Keratinocyte (primary cell): ENCODE measurements at regions not wholly inside any gene's neighbourhood (a gene's known extent, or its start where the extent isn't known, plus 50 kb on each side); places are given as distances from the start of the nearest gene placed in this dataset.

Experiments used
- DNase-seq: peaks from one replicate; pipeline ENCODE4 v3.0.0-alpha.2; 2011; ENCODE audit warnings: low read depth, missing footprints, low spot score
- FAIRE-seq: peaks from 2 replicates; lab custom pipeline; 2011; peaks lifted over from hg19 to GRCh38; lab: Jason Lieb, UNC
- H2AFZ ChIP-seq: 2 replicates; pipeline ENCODE4 v1.6.0; 2012; ENCODE audit warnings: low read length, control low read depth, inconsistent platforms; ENCODE audit not compliant: control insufficient read depth
- H3K27ac ChIP-seq: 2 replicates; pipeline ENCODE4 v1.5.1; 2011; ENCODE audit warnings: low read length; ENCODE audit not compliant: control insufficient read depth, insufficient read depth
- H3K27me3 ChIP-seq: 3 replicates; pipeline ENCODE4 v1.6.0; 2011; ENCODE audit warnings: low read length; ENCODE audit not compliant: control insufficient read depth, insufficient read depth; ENCODE audit errors: extremely low read depth
- H3K36me3 ChIP-seq, 2 experiments: 2 replicates in 1 of 2; 3 replicates in 1 of 2; pipeline ENCODE4 v1.5.1; 2011; ENCODE audit warnings: low read length in 2 of 2, mild to moderate bottlenecking in 1 of 2; ENCODE audit not compliant: control insufficient read depth in 2 of 2, insufficient read depth in 2 of 2; ENCODE audit errors: extremely low read depth in 1 of 2
- H3K4me1 ChIP-seq: 3 replicates; pipeline ENCODE4 v1.5.1; 2011; ENCODE audit warnings: low read length; ENCODE audit not compliant: control insufficient read depth, insufficient read depth; ENCODE audit errors: extremely low read depth
- H3K4me2 ChIP-seq: 3 replicates; pipeline ENCODE4 v1.6.0; 2011; ENCODE audit warnings: low read depth, low read length; ENCODE audit not compliant: control insufficient read depth, insufficient read depth; ENCODE audit errors: extremely low read depth
- H3K4me3 ChIP-seq, 3 experiments: fragments of 200-600 bp in 1 of 3; sonication (generic) in 1 of 3; 2 replicates in 2 of 3; 3 replicates in 1 of 3; pipeline ENCODE4 v1.5.1; 2011 to 2016; ENCODE audit warnings: low read length in 3 of 3, mild to moderate bottlenecking in 3 of 3, control low read depth in 2 of 3, inconsistent platforms in 1 of 3, low read depth in 1 of 3, mixed read lengths in 1 of 3, mixed run types in 1 of 3, moderate library complexity in 1 of 3; ENCODE audit not compliant: control insufficient read depth in 2 of 3, insufficient read depth in 2 of 3; ENCODE audit errors: extremely low read depth in 1 of 3
- H3K79me2 ChIP-seq: 2 replicates; pipeline ENCODE4 v1.6.0; 2012; ENCODE audit warnings: low read length; ENCODE audit not compliant: control insufficient read depth, insufficient read depth
- H3K9ac ChIP-seq: 3 replicates; pipeline ENCODE4 v1.6.0; 2011; ENCODE audit warnings: low read length; ENCODE audit not compliant: control insufficient read depth, insufficient read depth; ENCODE audit errors: extremely low read depth
- H3K9me1 ChIP-seq: 3 replicates; pipeline ENCODE4 v1.6.0; 2011; ENCODE audit warnings: low read length; ENCODE audit not compliant: control insufficient read depth, insufficient read depth; ENCODE audit errors: extremely low read depth
- H3K9me3 ChIP-seq: 2 replicates; pipeline ENCODE4 v1.5.1; 2012; ENCODE audit warnings: low read depth, low read length; ENCODE audit not compliant: control insufficient read depth
- H4K20me1 ChIP-seq: 3 replicates; pipeline ENCODE4 v1.6.0; 2011; ENCODE audit warnings: low read length; ENCODE audit not compliant: control insufficient read depth, insufficient read depth; ENCODE audit errors: extremely low read depth
- EZH2 ChIP-seq: IDR thresholded peaks from one replicate; pipeline ENCODE4 v1.6.1; 2012; ENCODE audit warnings: inconsistent platforms, mild to moderate bottlenecking, low read length, moderate library complexity
- dilution Hi-C: fragments of 300-500 bp; cut with MboI; formaldehyde crosslinking; loops from one replicate; pipeline ENCODE4 v1.7.0; 2020; ENCODE audit warnings: low sequenced_read_pairs; ENCODE audit not compliant: extremely low pct_ligation_motif_present
- TF ChIP-seq, protein P1 (sequence below), 3 experiments: IDR thresholded peaks in 1 of 3; conservative IDR thresholded peaks in 1 of 3; optimal IDR thresholded peaks in 1 of 3; 2 replicates in 2 of 3; 3 replicates in 1 of 3; pipeline versions ENCODE3 to v1.5.1; 2011; ENCODE audit warnings: low read length in 3 of 3, mild to moderate bottlenecking in 3 of 3, moderate library complexity in 2 of 3, control low read depth in 1 of 3, inconsistent platforms in 1 of 3; ENCODE audit not compliant: insufficient read depth in 2 of 3; ENCODE audit errors: extremely low read depth in 1 of 3

DNA sequence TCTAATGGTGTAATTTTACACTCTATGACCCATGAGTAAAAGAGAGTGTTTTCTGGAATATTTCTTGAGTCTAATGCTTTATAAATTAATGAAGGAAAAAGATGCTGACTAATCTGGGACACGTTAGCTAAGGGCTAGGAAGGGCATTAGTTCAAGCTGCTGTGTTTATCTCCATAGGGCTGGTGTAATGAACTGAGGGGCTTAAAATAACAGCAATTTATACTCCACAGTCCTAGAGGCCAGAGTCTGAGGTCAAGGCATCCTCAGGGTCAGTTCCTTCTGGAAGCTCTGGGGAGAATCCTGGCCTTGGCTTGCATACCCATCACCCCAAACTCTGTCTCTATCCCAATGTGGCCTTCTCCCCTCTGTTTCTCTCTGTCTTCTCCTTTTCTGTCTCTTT lies 105.2 kb upstream of the PFKP start:
- no peak for FAIRE-seq
- no peaks in the 10 kb centered on the region for H4K20me1 ChIP-seq
- no peak overlapping the region for H3K9ac ChIP-seq
- H2AFZ ChIP-seq = no peak overlapping the region
- H3K79me2 ChIP-seq = no peaks in the 10 kb centered on the region
- no peak for TF ChIP-seq EZH2
- TF ChIP-seq, protein P1, sequence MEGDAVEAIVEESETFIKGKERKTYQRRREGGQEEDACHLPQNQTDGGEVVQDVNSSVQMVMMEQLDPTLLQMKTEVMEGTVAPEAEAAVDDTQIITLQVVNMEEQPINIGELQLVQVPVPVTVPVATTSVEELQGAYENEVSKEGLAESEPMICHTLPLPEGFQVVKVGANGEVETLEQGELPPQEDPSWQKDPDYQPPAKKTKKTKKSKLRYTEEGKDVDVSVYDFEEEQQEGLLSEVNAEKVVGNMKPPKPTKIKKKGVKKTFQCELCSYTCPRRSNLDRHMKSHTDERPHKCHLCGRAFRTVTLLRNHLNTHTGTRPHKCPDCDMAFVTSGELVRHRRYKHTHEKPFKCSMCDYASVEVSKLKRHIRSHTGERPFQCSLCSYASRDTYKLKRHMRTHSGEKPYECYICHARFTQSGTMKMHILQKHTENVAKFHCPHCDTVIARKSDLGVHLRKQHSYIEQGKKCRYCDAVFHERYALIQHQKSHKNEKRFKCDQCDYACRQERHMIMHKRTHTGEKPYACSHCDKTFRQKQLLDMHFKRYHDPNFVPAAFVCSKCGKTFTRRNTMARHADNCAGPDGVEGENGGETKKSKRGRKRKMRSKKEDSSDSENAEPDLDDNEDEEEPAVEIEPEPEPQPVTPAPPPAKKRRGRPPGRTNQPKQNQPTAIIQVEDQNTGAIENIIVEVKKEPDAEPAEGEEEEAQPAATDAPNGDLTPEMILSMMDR (optimal IDR thresholded peaks at IDR 0.05 in 1 of 3, IDR thresholded peaks at IDR 0.05 in 1 of 3, conservative IDR thresholded peaks at IDR 0.05 in 1 of 3; ENCODE audit: extremely low read depth in 1 of 3, insufficient read depth in 2 of 3, low read length in 3 of 3) = no peak
- H3K36me3 ChIP-seq = no peaks in the 10 kb centered on the region
- H3K4me2 ChIP-seq = no peak overlapping the region
- no peak overlapping the region for H3K4me3 ChIP-seq
- H3K9me3 ChIP-seq = no peaks in the 10 kb centered on the region
- H3K27ac ChIP-seq = no peak overlapping the region
- no peaks in the 10 kb centered on the region for H3K9me1 ChIP-seq
- H3K27me3 ChIP-seq = no peaks in the 10 kb centered on the region
- DNase-seq = no peak
- H3K4me1 ChIP-seq = no peaks in the 10 kb centered on the region
- dilution Hi-C loops = no loop called here

DNA sequence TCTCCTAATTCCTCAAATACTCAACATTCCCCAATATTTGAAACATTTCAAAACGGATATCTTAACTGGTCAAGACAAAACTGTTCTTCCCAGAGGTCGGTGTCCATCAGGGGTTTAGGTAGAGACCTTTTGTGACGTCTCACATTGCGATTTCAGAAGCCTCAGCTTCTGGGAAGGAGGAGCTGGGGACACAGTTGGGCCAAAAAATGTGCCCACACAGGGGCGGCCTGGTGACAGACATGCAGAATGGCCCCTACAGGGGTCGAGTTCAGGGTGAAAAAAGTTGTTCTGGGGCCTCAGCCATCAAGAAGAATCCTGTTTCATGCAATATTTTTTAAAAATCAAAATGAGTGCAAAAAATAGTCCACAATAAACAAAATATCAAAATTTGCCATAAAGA lies 108.7 kb upstream of the PFKP start:
- no peaks in the 10 kb centered on the region for H3K9me1 ChIP-seq
- FAIRE-seq (no peak), DNase-seq (no peak)
- no peak overlapping the region for H3K9ac ChIP-seq
- dilution Hi-C loops = no loop called here
- no peak overlapping the region for H3K4me3 ChIP-seq
- no peak overlapping the region for H2AFZ ChIP-seq
- H3K9me3 ChIP-seq = no peaks in the 10 kb centered on the region
- no peak overlapping the region for H3K4me2 ChIP-seq
- H3K27ac ChIP-seq = no peak overlapping the region
- no peaks in the 10 kb centered on the region for H3K36me3 ChIP-seq
- no peaks in the 10 kb centered on the region for H4K20me1 ChIP-seq
- no peaks in the 10 kb centered on the region for H3K27me3 ChIP-seq
- H3K79me2 ChIP-seq = no peaks in the 10 kb centered on the region
- TF ChIP-seq EZH2 = no peak
- TF ChIP-seq, protein P1 (optimal IDR thresholded peaks at IDR 0.05 in 1 of 3, IDR thresholded peaks at IDR 0.05 in 1 of 3, conservative IDR thresholded peaks at IDR 0.05 in 1 of 3; ENCODE audit: extremely low read depth in 1 of 3, insufficient read depth in 2 of 3, low read length in 3 of 3) = no peak
- no peaks in the 10 kb centered on the region for H3K4me1 ChIP-seq
